ENCODE measurements at regions not wholly inside any gene's neighbourhood (a gene's known extent, or its start where the extent isn't known, plus 50 kb on each side); places are given as distances from the start of the nearest gene placed in this dataset.
"Not testable (repeated sequence)": the region's sequence is repeated elsewhere in the genome, so short reads cannot be mapped to it uniquely, and the experiment has no call there.

GRCh38 chr13:59439776-59440428, 723.8 kb downstream of the DIAPH3 start:
- Histone ChIP-seq H3K27me3 (ENCODE audit: insufficient read depth, low read depth) (no peaks in the 10 kb centered on the region), H3K4me1 (ENCODE audit: low read depth, poor library complexity, severe bottlenecking) (no peaks in the 10 kb centered on the region), H3K4me3 (IDR thresholded peaks at IDR 0.05; ENCODE audit: insufficient read depth, low read depth, low read length) (no peak overlapping the region), H3K4me2 (no peak overlapping the region), H3K79me2 (ENCODE audit: insufficient read depth, low read depth) (no peaks in the 10 kb centered on the region), H3K27ac (no peak overlapping the region), H4K20me1 (ENCODE audit: insufficient read depth) (no peaks in the 10 kb centered on the region), H3K9ac (no peak overlapping the region), H2AFZ (ENCODE audit: low read depth) (no peak overlapping the region), H3K36me3 (ENCODE audit: insufficient read depth) (no peaks in the 10 kb centered on the region)
- no peak for TF ChIP-seq CTCF (conservative IDR thresholded peaks at IDR 0.05; ENCODE audit: low read depth, low read length)

GRCh38 chr13:59441068-59441467, 722.7 kb downstream of the DIAPH3 start:
- H3K27me3 ChIP-seq (ENCODE audit: insufficient read depth, low read depth); H3K36me3 ChIP-seq (ENCODE audit: insufficient read depth); H4K20me1 ChIP-seq (ENCODE audit: insufficient read depth); H3K4me1 ChIP-seq (ENCODE audit: low read depth, poor library complexity, severe bottlenecking); H3K27ac ChIP-seq; H2AFZ ChIP-seq (ENCODE audit: low read depth); H3K4me2 ChIP-seq; H3K79me2 ChIP-seq (ENCODE audit: insufficient read depth, low read depth); H3K4me3 ChIP-seq (IDR thresholded peaks at IDR 0.05; ENCODE audit: insufficient read depth, low read depth, low read length); H3K9ac ChIP-seq: not testable (repeated sequence)

GRCh38 chr13:59441596-59442280, 722.0 kb downstream of the DIAPH3 start:
- H3K4me2 ChIP-seq = no peak overlapping the region
- no peak overlapping the region for H3K27ac ChIP-seq
- H2AFZ ChIP-seq (ENCODE audit: low read depth) = no peak overlapping the region
- no peak for TF ChIP-seq CTCF (conservative IDR thresholded peaks at IDR 0.05; ENCODE audit: low read depth, low read length)
- H3K27me3 ChIP-seq (ENCODE audit: insufficient read depth, low read depth) = no peaks in the 10 kb centered on the region
- H3K4me1 ChIP-seq (ENCODE audit: low read depth, poor library complexity, severe bottlenecking) = no peaks in the 10 kb centered on the region
- H3K79me2 ChIP-seq (ENCODE audit: insufficient read depth, low read depth) = no peaks in the 10 kb centered on the region
- H3K4me3 ChIP-seq (IDR thresholded peaks at IDR 0.05; ENCODE audit: insufficient read depth, low read depth, low read length) = no peak overlapping the region
- H3K36me3 ChIP-seq (ENCODE audit: insufficient read depth) = no peaks in the 10 kb centered on the region
- H3K9ac ChIP-seq = no peak overlapping the region
- H4K20me1 ChIP-seq (ENCODE audit: insufficient read depth) = no peaks in the 10 kb centered on the region

- no peak for TF ChIP-seq CTCF (conservative IDR thresholded peaks at IDR 0.05; ENCODE audit: low read depth, low read length)
- no peak overlapping the region for H3K4me3 ChIP-seq (IDR thresholded peaks at IDR 0.05; ENCODE audit: insufficient read depth, low read depth, low read length)
- no peak overlapping the region for H2AFZ ChIP-seq (ENCODE audit: low read depth)
- no peaks in the 10 kb centered on the region for H3K79me2 ChIP-seq (ENCODE audit: insufficient read depth, low read depth)
- no peak overlapping the region for H3K27ac ChIP-seq
- H3K36me3 ChIP-seq (ENCODE audit: insufficient read depth) = no peaks in the 10 kb centered on the region
- H3K27me3 ChIP-seq (ENCODE audit: insufficient read depth, low read depth) = no peaks in the 10 kb centered on the region
- H3K4me2 ChIP-seq = no peak overlapping the region
- H3K9ac ChIP-seq = no peak overlapping the region
- no peaks in the 10 kb centered on the region for H3K4me1 ChIP-seq (ENCODE audit: low read depth, poor library complexity, severe bottlenecking)
- H4K20me1 ChIP-seq (ENCODE audit: insufficient read depth) = no peaks in the 10 kb centered on the region
Observed at GRCh38 chr13:59442461-59442860, 721.3 kb downstream of the DIAPH3 start.

GRCh38 chr13:59442944-59443486, 720.7 kb downstream of the DIAPH3 start:
- Histone ChIP-seq H3K9ac (no peak overlapping the region), H3K4me2 (no peak overlapping the region), H2AFZ (ENCODE audit: low read depth) (no peak overlapping the region)

More at GRCh38 chr13:59442944-59443486, 720.7 kb downstream of the DIAPH3 start:
- Histone ChIP-seq H4K20me1 (ENCODE audit: insufficient read depth) (no peaks in the 10 kb centered on the region), H3K79me2 (ENCODE audit: insufficient read depth, low read depth) (no peaks in the 10 kb centered on the region), H3K4me1 (ENCODE audit: low read depth, poor library complexity, severe bottlenecking) (no peaks in the 10 kb centered on the region), H3K4me3 (IDR thresholded peaks at IDR 0.05; ENCODE audit: insufficient read depth, low read depth, low read length) (no peak overlapping the region), H3K27me3 (ENCODE audit: insufficient read depth, low read depth) (no peaks in the 10 kb centered on the region), H3K36me3 (ENCODE audit: insufficient read depth) (no peaks in the 10 kb centered on the region), H3K27ac (no peak overlapping the region)
- no peak for TF ChIP-seq CTCF (conservative IDR thresholded peaks at IDR 0.05; ENCODE audit: low read depth, low read length)
